ENCODE measurements at regions not wholly inside any gene's neighbourhood (a gene's known extent, or its start where the extent isn't known, plus 50 kb on each side); places are given as distances from the start of the nearest gene placed in this dataset.

GRCh38 chr5:56759521-56760216 is 55.7 kb upstream of the MAP3K1 start:
- no peak overlapping the region for H2AFZ ChIP-seq (ENCODE audit: control insufficient read depth, low read length)
- no peaks in the 10 kb centered on the region for H3K27me3 ChIP-seq (ENCODE audit: control insufficient read depth, extremely low read depth, insufficient read depth, low read length)
- H4K20me1 ChIP-seq (ENCODE audit: control insufficient read depth, extremely low read depth, insufficient read depth, low read length) = no peaks in the 10 kb centered on the region
- H3K9me3 ChIP-seq (ENCODE audit: control insufficient read depth, low read depth, low read length) = no peaks in the 10 kb centered on the region
- no peaks in the 10 kb centered on the region for H3K9me1 ChIP-seq (ENCODE audit: control insufficient read depth, extremely low read depth, insufficient read depth, low read length)
- no peak overlapping the region for H3K9ac ChIP-seq (ENCODE audit: control insufficient read depth, extremely low read depth, insufficient read depth, low read length)
- dilution Hi-C loops (cut with MboI; ENCODE audit: extremely low pct_ligation_motif_present, low sequenced_read_pairs) = no loop called here
- no peak for TF ChIP-seq EZH2 (IDR thresholded peaks at IDR 0.05; ENCODE audit: low read length)
- FAIRE-seq = no peak
- no peak overlapping the region for H3K27ac ChIP-seq (ENCODE audit: control insufficient read depth, insufficient read depth, low read length)
- no peaks in the 10 kb centered on the region for H3K36me3 ChIP-seq (ENCODE audit: control insufficient read depth in 2 of 2, extremely low read depth in 1 of 2, insufficient read depth in 2 of 2, low read length in 2 of 2)
- H3K4me3 ChIP-seq (ENCODE audit: control insufficient read depth in 2 of 3, extremely low read depth in 1 of 3, insufficient read depth in 2 of 3, low read depth in 1 of 3, low read length in 3 of 3) = no peak overlapping the region
- no peak overlapping the region for H3K4me2 ChIP-seq (ENCODE audit: control insufficient read depth, extremely low read depth, insufficient read depth, low read depth, low read length)
- H3K79me2 ChIP-seq (ENCODE audit: control insufficient read depth, insufficient read depth, low read length) = no peaks in the 10 kb centered on the region
- DNase-seq (ENCODE audit: low read depth, low spot score) = no peak
- peaks cover 4% of the 10 kb centered on the region for H3K4me1 ChIP-seq (ENCODE audit: control insufficient read depth, extremely low read depth, insufficient read depth, low read length)

- dilution Hi-C loops (cut with MboI; ENCODE audit: extremely low pct_ligation_motif_present, low sequenced_read_pairs) = no loop called here
- H3K27ac ChIP-seq (ENCODE audit: control insufficient read depth, insufficient read depth, low read length) = no peak overlapping the region
- peak; percentile 43 for FAIRE-seq
These were observed 58.3 kb upstream of the MAP3K1 start for GRCh38 chr5:56757077-56757476.

More at GRCh38 chr5:56757077-56757476, 58.3 kb upstream of the MAP3K1 start:
- H3K36me3 ChIP-seq (ENCODE audit: control insufficient read depth in 2 of 2, extremely low read depth in 1 of 2, insufficient read depth in 2 of 2, low read length in 2 of 2) = no peaks in the 10 kb centered on the region
- no peak overlapping the region for H3K4me3 ChIP-seq (ENCODE audit: control insufficient read depth in 2 of 3, extremely low read depth in 1 of 3, insufficient read depth in 2 of 3, low read depth in 1 of 3, low read length in 3 of 3)
- no peaks in the 10 kb centered on the region for H3K9me1 ChIP-seq (ENCODE audit: control insufficient read depth, extremely low read depth, insufficient read depth, low read length)
- no peak overlapping the region for H2AFZ ChIP-seq (ENCODE audit: control insufficient read depth, low read length)
- H3K9ac ChIP-seq (ENCODE audit: control insufficient read depth, extremely low read depth, insufficient read depth, low read length) = no peak overlapping the region
- no peaks in the 10 kb centered on the region for H3K9me3 ChIP-seq (ENCODE audit: control insufficient read depth, low read depth, low read length)
- no peaks in the 10 kb centered on the region for H3K79me2 ChIP-seq (ENCODE audit: control insufficient read depth, insufficient read depth, low read length)
- H3K4me2 ChIP-seq (ENCODE audit: control insufficient read depth, extremely low read depth, insufficient read depth, low read depth, low read length) = no peak overlapping the region
- no peak for DNase-seq (ENCODE audit: low read depth, low spot score)
- H4K20me1 ChIP-seq (ENCODE audit: control insufficient read depth, extremely low read depth, insufficient read depth, low read length) = no peaks in the 10 kb centered on the region
- peaks cover 4% of the 10 kb centered on the region for H3K4me1 ChIP-seq (ENCODE audit: control insufficient read depth, extremely low read depth, insufficient read depth, low read length)
- H3K27me3 ChIP-seq (ENCODE audit: control insufficient read depth, extremely low read depth, insufficient read depth, low read length) = no peaks in the 10 kb centered on the region
- TF ChIP-seq EZH2 (IDR thresholded peaks at IDR 0.05; ENCODE audit: low read length) (no peak), CTCF (optimal IDR thresholded peaks at IDR 0.05 in 1 of 3, IDR thresholded peaks at IDR 0.05 in 1 of 3, conservative IDR thresholded peaks at IDR 0.05 in 1 of 3; ENCODE audit: extremely low read depth in 1 of 3, insufficient read depth in 2 of 3, low read length in 3 of 3) (no peak)
